Stomach smooth muscle (tissue), 2 donors: ENCODE measurements at regions not wholly inside any gene's neighbourhood (a gene's known extent, or its start where the extent isn't known, plus 50 kb on each side); places are given as distances from the start of the nearest gene placed in this dataset.

Experiments used
- H3K27ac ChIP-seq: one replicate; pipeline ENCODE4 v1.7.0; 2013; ENCODE audit warnings: mild to moderate bottlenecking, low read length, inconsistent platforms
- H3K27me3 ChIP-seq, 2 donors: one replicate each; pipeline ENCODE4 v1.7.0; 2013; ENCODE audit warnings: low read length in 2 of 2; ENCODE audit not compliant: insufficient read depth in 2 of 2, control insufficient read depth in 1 of 2
- H3K36me3 ChIP-seq, 2 donors: one replicate each; pipeline ENCODE4 v1.7.0; 2013; ENCODE audit warnings: low read length in 2 of 2; ENCODE audit not compliant: control insufficient read depth in 2 of 2, insufficient read depth in 2 of 2
- H3K4me1 ChIP-seq: one replicate; pipeline ENCODE4 v1.7.0; 2013; ENCODE audit warnings: low read length; ENCODE audit not compliant: control insufficient read depth, insufficient read depth
- H3K4me3 ChIP-seq, 2 donors: one replicate each; pipeline ENCODE4 v1.7.0; 2013; ENCODE audit warnings: low read length in 2 of 2
- H3K9ac ChIP-seq, 2 donors: one replicate each; pipeline ENCODE4 v1.7.0; 2013; ENCODE audit warnings: low read length in 2 of 2, mild to moderate bottlenecking in 1 of 2
- H3K9me3 ChIP-seq, 2 donors: one replicate each; pipeline ENCODE4 v1.7.0; 2013; ENCODE audit warnings: low read length in 2 of 2; ENCODE audit not compliant: control insufficient read depth in 2 of 2
- donor health status: healthy.
- donor health status: Pancreatic carcinoma.

DNA sequence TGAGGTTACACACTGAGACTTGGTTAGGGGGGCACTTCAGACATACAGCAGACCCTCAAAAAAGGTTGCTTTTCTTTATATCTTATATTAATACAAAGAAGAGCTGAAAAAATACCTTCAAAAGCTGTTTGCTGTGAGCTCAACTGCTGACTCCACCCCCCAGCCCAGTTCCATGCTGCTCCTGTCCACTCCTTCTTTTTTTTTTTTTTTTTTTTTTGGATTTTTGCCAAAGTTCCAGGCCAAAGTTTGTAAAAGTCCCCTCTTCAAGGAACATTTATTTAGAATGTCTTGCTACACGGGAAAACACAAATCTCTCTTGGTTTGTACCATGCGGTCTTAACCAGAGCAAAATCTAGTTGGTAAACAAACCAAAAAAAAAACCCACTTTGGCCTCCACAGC, 85.3 kb upstream of the AKAP12 start:
- Histone ChIP-seq H3K36me3 (no peaks in the 10 kb centered on the region), H3K4me1 (peaks cover 4% of the 10 kb centered on the region), H3K27me3 (no peaks in the 10 kb centered on the region), H3K9ac (no peak overlapping the region), H3K27ac (no peak overlapping the region), H3K9me3 (no peaks in the 10 kb centered on the region), H3K4me3 (no peak overlapping the region)

DNA sequence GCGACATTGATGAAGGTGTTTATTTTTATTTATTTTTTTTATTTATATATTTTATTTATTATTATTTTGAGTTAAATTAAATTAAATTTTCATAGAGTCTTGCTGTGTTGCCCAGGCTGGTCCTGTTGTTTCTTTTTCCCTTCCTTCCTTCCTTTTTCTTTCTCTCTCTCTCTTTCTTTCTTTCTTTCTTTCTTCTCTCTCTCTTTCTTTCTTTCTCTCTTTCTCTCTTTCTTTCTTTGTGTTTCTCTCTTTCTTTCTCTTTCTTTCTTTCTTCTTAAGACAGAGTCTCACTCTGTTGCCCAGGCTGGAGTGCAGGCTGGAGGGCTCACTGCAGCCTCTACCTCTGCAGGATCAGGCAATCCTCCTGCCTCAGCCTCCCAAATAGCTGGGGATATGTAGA, 84.7 kb upstream of the AKAP12 start:
- no peaks in the 10 kb centered on the region for H3K27me3 ChIP-seq
- no peak overlapping the region for H3K4me3 ChIP-seq
- H3K4me1 ChIP-seq, result peaks cover 4% of the 10 kb centered on the region
- H3K27ac ChIP-seq, result no peak overlapping the region
- H3K36me3 ChIP-seq, result no peaks in the 10 kb centered on the region
- no peaks in the 10 kb centered on the region for H3K9me3 ChIP-seq
- H3K9ac ChIP-seq, result no peak overlapping the region

DNA sequence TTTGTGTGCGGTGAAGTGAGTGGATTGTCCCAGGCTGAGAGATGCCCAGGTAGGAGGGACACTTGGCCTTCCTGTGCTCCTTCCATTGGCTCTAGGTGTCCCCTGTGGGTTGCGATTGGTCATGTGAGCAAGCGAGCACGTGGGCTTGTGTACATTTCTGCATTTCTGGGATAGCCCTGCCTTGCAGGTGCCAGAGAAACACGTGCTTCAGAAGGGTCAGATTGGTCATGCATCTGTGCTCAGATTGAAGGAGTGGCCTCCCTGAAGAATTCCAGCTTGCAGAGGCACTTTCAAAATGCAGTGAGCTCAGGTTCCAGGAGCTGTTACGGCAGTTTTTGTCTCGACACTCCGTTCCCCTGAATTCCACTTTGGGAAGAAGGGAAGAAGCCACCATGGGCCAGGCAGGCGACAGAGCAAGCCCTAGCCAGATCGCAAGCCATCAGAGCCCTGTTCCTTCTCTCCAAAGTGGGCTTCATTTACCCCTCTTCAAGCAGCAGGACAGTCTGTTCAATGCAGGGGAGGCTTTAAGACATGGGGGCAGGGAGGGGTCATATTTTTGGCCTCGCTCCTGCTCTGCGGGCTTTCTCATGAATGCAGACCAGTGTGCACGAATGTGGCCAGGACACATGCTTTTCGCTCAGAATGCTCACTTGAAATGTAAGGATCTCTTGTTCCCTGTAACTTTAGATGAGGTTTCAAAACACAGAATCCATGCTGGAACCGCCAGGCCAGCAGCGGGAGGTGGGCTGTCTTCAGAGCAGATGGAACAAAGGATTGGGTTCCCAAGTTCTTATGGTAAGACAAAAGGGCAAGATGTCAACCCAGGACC, 78.6 kb upstream of the AKAP12 start:
- H3K4me3 ChIP-seq, result peak overlapping the region in 1 of 2 donors; percentile 15
- H3K9me3 ChIP-seq, result no peaks in the 10 kb centered on the region
- no peak overlapping the region for H3K9ac ChIP-seq
- H3K27ac ChIP-seq, result no peak overlapping the region
- H3K36me3 ChIP-seq, result no peaks in the 10 kb centered on the region
- peaks cover 3% of the 10 kb centered on the region for H3K4me1 ChIP-seq
- H3K27me3 ChIP-seq, result no peaks in the 10 kb centered on the region

DNA sequence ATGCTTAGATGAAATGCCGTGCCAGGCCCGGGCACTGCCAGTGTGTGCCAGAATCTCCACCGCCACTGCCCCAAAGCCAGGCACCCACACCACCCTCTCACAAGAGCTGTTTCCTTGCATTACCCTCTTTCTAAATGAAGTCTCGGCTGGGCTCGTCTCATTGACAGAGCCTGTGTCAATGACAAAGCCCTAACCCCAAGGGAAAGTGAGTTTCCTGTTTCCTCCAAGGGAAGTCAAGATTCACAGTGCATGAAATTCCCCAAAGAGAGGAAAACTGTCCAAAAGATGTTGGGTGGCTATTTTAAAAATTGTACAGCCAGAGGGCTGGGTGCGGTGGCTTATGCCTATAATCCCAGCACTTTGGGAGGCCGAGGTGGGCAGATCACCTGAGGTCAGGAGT, 75.4 kb upstream of the AKAP12 start:
- no peaks in the 10 kb centered on the region for H3K36me3 ChIP-seq
- H3K4me3 ChIP-seq, result no peak overlapping the region
- H3K27ac ChIP-seq, result no peak overlapping the region
- no peaks in the 10 kb centered on the region for H3K27me3 ChIP-seq
- H3K9ac ChIP-seq, result no peak overlapping the region
- peaks cover 3% of the 10 kb centered on the region for H3K4me1 ChIP-seq
- H3K9me3 ChIP-seq, result no peaks in the 10 kb centered on the region

DNA sequence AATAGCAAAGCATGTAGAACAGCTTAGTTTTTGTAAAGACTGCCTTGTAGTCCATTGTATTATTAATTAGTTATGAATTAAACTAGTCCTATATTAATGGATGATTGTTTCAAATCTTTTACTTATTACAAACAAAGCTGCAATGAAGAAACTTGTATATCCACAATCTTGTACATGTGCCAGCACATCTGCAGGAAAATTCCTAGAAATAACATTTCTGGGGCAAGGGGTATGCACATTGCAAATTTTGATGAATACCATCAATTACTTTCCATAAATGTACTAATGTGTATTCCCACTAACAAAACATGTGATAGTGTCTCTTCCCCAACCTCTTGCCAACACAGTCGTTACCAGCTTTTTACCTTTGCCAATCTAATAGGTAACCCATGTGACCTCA, 73.6 kb upstream of the AKAP12 start:
- Histone ChIP-seq H3K9ac (no peak overlapping the region), H3K36me3 (no peaks in the 10 kb centered on the region), H3K4me3 (no peak overlapping the region), H3K27me3 (no peaks in the 10 kb centered on the region), H3K4me1 (peaks cover 1% of the 10 kb centered on the region), H3K27ac (no peak overlapping the region), H3K9me3 (no peaks in the 10 kb centered on the region)

DNA sequence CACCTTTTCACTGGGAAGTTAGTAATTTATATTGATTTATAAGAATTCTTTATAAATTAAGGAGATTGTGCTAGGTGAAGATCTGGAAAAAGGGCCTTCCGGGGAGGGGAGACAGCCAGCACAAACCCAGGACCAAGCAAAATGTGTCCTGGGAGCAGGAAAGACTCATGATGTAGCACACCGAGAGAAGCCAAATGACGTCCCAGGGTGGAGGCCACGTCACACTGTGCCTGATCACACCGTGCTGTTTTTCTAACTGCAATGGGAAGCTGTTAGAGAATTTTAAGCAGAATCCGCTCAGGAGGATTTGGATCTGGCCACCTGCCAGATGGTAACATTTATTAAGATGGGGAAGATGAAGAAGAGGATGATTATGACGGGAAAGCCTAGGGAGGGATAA, 72.7 kb upstream of the AKAP12 start:
- Histone ChIP-seq H3K27ac (no peak overlapping the region), H3K36me3 (no peaks in the 10 kb centered on the region), H3K9ac (no peak overlapping the region), H3K4me3 (no peak overlapping the region), H3K27me3 (no peaks in the 10 kb centered on the region), H3K9me3 (no peaks in the 10 kb centered on the region), H3K4me1 (no peaks in the 10 kb centered on the region)

DNA sequence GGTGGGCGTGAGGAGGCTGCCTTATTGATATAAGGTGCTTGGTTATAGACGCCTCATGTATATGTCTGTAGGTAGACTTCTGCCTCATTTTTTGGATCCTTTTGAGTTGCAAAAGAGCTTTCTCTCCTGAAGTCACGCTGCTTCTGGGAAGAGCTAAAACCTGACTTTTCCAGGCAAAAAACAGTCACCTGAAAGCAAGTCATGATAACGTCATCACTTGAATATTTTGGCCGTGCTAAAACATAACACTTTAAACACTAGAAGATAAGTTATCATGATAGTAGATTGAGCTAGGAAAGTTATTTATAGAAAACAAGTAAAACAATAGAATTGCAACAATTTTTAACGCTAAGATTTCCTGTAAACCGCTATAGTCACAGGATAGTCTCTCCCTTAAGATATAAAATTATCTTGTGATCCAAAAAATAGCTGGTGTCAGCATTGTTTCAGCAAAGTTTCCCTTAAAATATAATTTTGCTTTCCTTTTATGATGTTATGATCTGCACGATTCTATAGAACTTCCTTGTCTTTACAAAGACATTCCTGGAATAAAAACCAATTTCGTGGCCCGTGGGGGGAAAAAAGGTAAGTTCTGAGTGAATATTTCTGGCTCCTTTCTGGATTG, 69.0 kb upstream of the AKAP12 start:
- no peaks in the 10 kb centered on the region for H3K27me3 ChIP-seq
- no peaks in the 10 kb centered on the region for H3K4me1 ChIP-seq
- no peak overlapping the region for H3K4me3 ChIP-seq
- no peaks in the 10 kb centered on the region for H3K36me3 ChIP-seq
- H3K9me3 ChIP-seq, result no peaks in the 10 kb centered on the region
- no peak overlapping the region for H3K27ac ChIP-seq
- no peak overlapping the region for H3K9ac ChIP-seq

DNA sequence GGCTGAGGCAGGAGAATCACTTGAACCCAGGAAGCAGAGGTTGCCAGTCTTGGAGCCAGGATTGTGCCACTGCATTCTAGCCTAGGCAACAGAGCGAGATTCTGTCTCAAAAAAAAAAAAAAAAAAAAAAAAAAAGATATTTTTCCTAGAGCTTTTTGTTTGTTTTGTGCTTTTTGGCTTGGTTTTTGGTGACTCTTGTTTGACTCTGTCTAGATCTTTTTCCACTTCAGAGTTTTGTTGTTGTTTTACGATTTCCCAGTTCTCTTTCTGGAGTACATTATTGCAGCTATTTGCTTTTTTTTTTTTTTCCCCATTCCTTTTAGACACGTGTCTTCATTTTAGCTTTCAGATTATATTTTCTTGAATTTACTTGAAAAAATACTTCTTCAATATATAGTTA, 67.0 kb upstream of the AKAP12 start:
- H3K36me3 ChIP-seq, result no peaks in the 10 kb centered on the region
- H3K9ac ChIP-seq, result no peak overlapping the region
- H3K4me1 ChIP-seq, result no peaks in the 10 kb centered on the region
- H3K4me3 ChIP-seq, result no peak overlapping the region
- no peak overlapping the region for H3K27ac ChIP-seq
- H3K27me3 ChIP-seq, result no peaks in the 10 kb centered on the region
- H3K9me3 ChIP-seq, result no peaks in the 10 kb centered on the region

DNA sequence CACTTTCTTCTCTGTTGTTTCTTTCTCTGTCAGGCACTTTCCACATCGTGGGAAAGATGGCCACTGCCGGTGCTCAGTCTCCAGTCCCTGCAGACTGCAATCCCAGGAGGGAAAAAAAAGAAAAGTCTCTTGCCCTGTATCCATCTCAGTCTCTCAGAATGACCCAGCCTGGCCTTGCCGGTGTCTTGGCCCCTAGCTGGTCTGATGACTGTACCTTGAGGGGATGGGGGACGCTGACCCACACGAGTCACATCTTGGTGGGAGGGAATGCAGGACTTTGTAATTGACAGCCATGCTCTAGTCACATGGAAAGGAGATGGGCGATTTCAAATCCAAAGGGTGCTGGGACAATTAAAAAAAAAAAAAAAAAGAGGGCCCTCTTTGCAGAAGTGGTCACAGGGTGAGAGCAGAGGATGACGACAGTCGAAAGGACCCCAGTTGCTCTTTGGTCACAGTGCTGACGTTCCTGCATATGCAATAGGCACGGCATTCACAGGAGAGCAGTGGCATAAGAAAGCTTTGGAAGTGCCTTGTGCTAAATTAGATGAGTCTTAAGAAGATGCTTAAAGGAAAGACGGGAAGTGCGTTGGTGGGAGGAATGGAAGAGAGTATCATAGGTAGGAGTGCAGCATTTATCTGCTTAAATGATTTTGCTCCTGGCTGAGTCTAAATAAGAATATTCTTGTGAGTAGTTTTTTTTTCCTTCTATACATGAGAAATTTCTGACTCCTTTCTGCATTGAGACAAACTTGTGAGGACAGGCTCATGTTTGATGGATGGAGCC, 63.9 kb upstream of the AKAP12 start:
- H3K9ac ChIP-seq, result no peak overlapping the region

DNA sequence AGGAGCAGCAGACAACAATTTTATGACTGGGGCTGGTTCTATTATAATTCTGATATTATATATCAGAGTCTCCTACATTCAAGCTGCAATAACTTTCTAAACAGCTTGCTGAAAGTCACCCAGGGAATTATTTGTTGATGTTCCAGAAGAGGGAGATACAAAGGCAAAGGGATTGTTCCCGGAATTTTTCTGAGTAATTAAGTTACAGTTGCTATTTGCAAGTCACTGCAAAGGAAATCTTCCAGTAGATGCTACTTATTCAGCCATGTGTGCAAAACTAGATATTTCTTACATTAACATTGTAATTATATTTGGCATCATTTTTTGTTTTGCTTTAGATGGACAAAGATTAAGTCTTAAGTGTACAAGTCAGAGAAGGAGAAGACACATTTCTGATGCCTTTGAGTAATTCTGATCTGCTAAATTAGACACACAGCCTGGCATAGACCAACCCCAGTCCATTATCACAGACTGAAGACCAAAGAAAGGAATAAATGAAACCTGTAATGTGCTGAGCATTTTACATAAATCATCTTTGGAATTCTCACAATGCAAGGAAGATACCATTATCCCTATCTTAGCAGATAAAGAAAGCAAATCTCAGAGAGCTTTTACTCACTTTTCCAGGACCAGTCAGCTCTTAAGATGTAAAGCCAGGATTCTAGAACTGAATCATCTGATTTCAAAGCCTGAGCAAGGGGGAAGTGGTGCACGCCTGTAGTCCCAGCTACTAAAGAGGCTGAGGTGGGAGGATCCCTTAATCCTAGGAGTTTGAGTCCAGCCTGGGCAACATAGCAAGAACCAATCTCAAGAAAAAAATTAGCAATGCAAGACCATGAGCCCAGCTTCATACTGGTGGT, 62.6 kb upstream of the AKAP12 start:
- Histone ChIP-seq H3K36me3 (no peaks in the 10 kb centered on the region), H3K27me3 (no peaks in the 10 kb centered on the region), H3K9me3 (no peaks in the 10 kb centered on the region), H3K4me3 (no peak overlapping the region), H3K4me1 (peaks cover 4% of the 10 kb centered on the region), H3K9ac (no peak overlapping the region), H3K27ac (no peak overlapping the region)

More for the DNA sequence above, 63.9 kb upstream of the AKAP12 start:
- no peak overlapping the region for H3K27ac ChIP-seq
- H3K4me1 ChIP-seq, result no peaks in the 10 kb centered on the region
- no peaks in the 10 kb centered on the region for H3K36me3 ChIP-seq
- no peaks in the 10 kb centered on the region for H3K9me3 ChIP-seq
- H3K27me3 ChIP-seq, result no peaks in the 10 kb centered on the region
- H3K4me3 ChIP-seq, result no peak overlapping the region
